H1 (cell line): ENCODE measurements at regions not wholly inside any gene's neighbourhood (a gene's known extent, or its start where the extent isn't known, plus 50 kb on each side); places are given as distances from the start of the nearest gene placed in this dataset.

ENCODE experiments used
- CBX5 ChIP-seq: fragments of 300-800, 300-1000 bp; sonication (generic); IDR thresholded peaks from 2 replicates; pipeline ENCODE4 v1.7.1; 2016; ENCODE audit warnings: antibody characterized with exemption, low read length, low read depth
- POLR2AphosphoS5 ChIP-seq: IDR thresholded peaks from 2 replicates; pipeline ENCODE4 v1.6.1; 2011; ENCODE audit warnings: low read depth, low read length
- TF ChIP-seq, protein P1 (sequence below), 3 experiments: IDR thresholded peaks; 1 replicate in 2 of 3; 2 replicates in 1 of 3; pipeline versions ENCODE4 v1.5.1 to v1.6.1; 2011; ENCODE audit warnings: low read length in 3 of 3, mild to moderate bottlenecking in 3 of 3, inconsistent platforms in 2 of 3, low read depth in 1 of 3, moderate library complexity in 1 of 3; ENCODE audit not compliant: insufficient read depth in 1 of 3; ENCODE audit errors: control extremely low read depth in 1 of 3

DNA sequence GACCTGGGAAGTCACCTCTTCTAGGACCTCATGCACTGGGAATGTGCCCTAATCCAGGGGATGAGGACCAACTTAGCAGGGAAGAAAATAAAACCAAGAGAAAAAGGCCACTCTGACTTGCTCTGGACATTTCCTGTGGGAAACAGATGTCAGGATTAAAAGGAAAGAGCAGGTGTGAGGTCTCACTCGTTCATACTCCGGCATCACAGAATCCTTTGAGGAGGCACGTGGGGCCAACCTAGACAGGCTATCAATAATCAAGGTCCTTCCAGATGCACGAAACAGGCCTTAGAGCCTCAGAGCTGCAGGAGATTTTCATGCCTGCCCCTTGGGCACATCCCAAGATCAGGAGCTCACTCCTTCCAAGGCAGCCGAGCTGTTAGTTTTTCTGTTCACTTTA lies 321.5 kb upstream of the CCL2 start:
- TF ChIP-seq POLR2AphosphoS5 (no peak), CBX5 (no peak)
- TF ChIP-seq, protein P1, sequence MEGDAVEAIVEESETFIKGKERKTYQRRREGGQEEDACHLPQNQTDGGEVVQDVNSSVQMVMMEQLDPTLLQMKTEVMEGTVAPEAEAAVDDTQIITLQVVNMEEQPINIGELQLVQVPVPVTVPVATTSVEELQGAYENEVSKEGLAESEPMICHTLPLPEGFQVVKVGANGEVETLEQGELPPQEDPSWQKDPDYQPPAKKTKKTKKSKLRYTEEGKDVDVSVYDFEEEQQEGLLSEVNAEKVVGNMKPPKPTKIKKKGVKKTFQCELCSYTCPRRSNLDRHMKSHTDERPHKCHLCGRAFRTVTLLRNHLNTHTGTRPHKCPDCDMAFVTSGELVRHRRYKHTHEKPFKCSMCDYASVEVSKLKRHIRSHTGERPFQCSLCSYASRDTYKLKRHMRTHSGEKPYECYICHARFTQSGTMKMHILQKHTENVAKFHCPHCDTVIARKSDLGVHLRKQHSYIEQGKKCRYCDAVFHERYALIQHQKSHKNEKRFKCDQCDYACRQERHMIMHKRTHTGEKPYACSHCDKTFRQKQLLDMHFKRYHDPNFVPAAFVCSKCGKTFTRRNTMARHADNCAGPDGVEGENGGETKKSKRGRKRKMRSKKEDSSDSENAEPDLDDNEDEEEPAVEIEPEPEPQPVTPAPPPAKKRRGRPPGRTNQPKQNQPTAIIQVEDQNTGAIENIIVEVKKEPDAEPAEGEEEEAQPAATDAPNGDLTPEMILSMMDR (IDR thresholded peaks at IDR 0.05; ENCODE audit: control extremely low read depth in 1 of 3, insufficient read depth in 1 of 3, low read depth in 1 of 3, low read length in 3 of 3): no peak
